GM19324 (cell line): ENCODE measurements at regions not wholly inside any gene's neighbourhood (a gene's known extent, or its start where the extent isn't known, plus 50 kb on each side); places are given as distances from the start of the nearest gene placed in this dataset.
"Not testable (repeated sequence)": the region's sequence is repeated elsewhere in the genome, so short reads cannot be mapped to it uniquely, and the experiment has no call there.

Experiments used
- ATAC-seq: cut with Tn5 transposase; IDR thresholded peaks from one replicate; pipeline ENCODE4 v1.9.1; 2021; ENCODE audit warnings: mild to moderate bottlenecking, moderate library complexity; ENCODE audit not compliant: unreplicated experiment, low FRiP score

GRCh38 chr18:8984131-8984721, 118.3 kb upstream of the NDUFV2 start:
- no peak for ATAC-seq

GRCh38 chr18:8987241-8987640, 115.3 kb upstream of the NDUFV2 start:
- ATAC-seq = no peak

- ATAC-seq = no peak
Observed at GRCh38 chr18:8988260-8988871, 114.1 kb upstream of the NDUFV2 start.

DNA sequence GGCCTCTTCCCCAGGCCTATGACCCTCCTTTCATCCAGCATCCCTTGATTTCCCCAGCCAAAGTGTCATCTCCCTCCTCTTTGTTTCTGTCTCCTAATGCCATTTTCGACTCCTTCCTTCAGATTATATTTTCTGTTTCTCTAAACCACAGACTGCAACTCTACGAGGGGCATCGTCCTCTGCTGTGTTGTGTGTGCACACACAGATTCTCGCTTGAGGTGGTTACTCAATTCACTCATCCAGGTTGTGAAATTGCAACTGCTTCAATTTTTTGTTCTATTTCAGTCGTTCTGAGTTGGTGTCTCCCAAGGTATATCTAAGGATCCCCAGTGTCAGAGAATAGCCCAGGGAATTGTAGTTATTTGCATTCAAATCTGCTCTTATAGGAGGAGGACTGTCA, 113.5 kb upstream of the NDUFV2 start:
- no peak for ATAC-seq

GRCh38 chr18:8989855-8990254, 112.6 kb upstream of the NDUFV2 start:
- no peak for ATAC-seq

DNA sequence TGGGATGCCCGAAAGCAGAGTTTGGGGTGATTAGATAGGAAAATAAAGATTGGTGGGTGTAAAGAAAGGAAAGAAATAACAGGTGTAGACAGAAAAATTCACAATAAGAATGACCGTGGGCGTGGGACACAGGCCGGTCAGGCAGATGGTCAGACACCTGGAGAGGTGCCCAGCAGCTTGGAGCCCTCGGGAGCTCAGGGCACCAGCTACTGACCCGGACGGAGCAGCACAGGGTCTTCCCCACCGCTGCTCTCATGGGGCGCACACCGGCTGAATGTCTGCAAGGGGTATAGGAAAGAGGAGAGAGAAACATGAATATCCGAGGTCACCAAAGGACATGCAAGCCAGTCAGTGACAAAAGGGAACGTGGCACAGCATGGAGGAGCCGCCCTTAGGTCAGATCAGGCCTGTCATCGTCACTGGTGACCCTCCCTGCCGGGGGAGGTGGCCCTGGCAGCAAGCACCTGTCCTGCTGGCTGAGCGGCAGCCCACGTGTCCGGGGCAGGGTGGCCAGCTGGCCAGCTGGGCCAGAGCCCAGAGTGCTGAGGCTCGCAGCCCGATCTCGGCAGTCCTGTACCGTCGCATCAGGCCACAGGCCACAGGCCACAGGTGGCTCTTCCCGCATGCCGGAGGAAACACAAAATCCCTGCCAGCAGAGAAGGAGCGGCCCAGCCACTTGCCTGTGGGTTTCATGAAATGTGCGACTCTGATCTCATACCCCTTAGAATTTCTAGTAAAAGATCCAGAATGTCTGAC, 112.0 kb upstream of the NDUFV2 start:
- no peak for ATAC-seq

DNA sequence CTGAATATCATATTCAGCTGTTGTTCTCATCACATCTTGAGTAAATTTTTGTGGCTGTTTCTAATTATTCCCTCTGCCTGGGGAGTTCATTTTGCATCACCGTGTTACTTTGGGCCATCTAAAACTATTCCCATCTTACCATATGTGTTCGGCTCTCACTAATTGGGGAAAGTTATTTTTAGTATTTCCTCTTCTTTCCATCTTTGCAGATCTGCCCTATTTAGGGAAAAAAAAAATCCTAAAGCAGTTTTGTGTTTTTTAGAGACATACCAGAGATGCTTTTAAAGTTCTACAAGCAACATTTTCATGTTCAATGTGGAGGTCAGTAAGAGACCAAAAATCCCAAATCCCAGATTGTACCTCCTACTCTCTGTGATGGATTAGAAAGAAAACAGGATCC, 111.3 kb upstream of the NDUFV2 start:
- ATAC-seq = no peak

GRCh38 chr18:8992500-8992899, 110.0 kb upstream of the NDUFV2 start:
- ATAC-seq = not testable (repeated sequence)

- ATAC-seq = no peak
Observed at GRCh38 chr18:8994603-8995002, 107.9 kb upstream of the NDUFV2 start.

- ATAC-seq = no peak
Observed at GRCh38 chr18:8995096-8995495, 107.4 kb upstream of the NDUFV2 start.

DNA sequence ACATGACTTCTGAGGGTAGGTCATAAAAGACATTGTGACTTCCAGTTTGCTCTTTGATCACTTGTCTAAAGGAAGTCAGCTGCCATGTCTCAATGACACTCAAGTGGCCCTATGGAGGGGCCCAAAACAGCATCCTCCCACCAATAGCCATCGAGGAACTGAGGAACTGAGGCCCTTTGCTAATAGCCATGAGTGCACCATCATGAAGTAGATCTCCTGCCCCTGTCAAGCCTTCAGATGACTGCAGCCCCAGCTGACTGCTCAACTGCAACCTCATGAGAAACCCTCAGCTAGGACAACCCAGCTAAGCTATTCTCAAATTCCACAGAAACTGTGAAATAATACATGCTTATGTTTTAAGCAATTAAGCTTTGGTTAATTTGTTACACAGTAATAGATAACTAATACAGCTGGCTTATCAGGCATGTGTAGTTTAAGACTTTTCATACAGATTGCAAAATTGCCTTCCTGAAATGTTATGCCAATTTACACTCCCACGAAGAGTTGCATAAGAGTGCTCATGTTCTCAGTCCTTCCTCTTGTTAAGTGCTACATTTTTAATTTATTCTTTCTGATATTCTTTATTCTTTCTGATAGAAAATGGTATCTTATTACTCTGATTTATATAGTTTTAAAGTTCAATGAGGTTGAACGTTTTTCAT, 105.6 kb upstream of the NDUFV2 start:
- ATAC-seq = no peak

DNA sequence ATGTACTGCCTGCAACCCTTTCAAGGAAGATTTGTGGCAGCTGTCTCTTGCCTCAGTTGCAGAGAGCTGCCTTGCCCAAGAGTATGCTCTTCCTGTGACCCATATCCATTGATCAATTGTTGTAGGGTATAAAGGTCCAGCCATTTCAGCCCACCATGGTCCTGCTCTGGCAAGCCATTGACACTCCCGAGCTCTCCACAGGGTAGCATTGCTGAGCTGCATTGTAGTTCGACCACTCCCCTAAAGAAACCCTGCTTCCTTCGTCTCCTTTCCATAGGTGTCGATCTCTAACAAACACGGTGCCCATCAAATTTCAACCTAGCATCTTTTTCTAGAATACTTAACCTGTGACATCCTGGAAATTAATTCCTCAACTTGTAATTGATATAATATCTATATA, 104.9 kb upstream of the NDUFV2 start:
- ATAC-seq = no peak

DNA sequence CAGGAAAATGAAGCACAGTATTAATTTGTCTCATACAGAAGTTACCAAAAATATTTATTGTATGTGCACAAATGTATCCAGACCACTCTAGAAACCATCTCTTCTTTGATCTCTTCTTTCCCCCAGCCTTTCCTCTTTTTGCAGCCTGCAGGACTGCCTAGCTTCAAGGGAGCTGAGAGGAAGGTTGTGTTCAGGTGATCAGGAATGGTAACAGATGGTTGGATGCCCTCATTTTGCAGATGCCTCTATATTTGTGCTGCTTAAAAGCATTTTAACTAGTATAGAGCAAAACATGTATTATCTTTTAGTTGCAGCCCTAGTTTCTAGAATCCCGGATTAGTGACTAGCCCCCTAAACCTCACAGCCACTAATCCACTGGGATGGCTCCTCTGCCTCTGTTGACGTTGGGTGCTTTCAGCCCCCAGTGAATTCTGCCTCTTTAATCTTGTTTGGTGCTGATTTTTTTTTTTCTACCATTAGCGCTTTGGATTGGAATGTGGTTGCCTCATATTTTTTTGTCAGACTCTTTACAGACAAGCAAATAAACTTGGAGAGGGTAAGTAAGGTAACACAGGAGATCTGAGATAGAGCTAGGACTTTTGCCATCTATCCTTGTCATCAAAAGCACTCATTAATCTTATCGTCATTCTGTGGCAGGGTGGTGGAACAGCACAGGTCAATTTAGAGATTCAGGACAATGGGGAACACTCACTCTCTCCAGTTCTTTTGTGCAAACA, 103.8 kb upstream of the NDUFV2 start:
- no peak for ATAC-seq

DNA sequence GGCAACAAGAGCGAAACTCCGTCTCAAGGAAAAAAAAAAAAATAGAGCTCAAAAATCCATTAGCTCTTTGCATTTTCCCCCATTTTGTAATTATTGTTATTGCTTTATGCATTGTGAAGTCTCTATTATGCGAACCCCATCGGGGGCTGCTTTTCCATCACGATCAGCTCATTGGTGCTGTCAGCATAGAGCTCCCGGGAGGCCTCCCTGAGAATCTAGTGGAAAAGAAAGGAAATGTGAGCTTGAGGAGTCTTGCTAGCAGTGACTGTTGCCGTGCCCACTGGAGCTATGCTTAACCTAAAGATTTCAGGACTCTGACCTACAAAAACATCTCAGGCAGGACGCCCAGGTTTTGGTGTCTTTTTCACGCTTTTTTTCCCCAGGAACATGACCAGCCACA, 102.6 kb upstream of the NDUFV2 start:
- ATAC-seq = no peak

- no peak for ATAC-seq
Observed at GRCh38 chr18:9000733-9001132, 101.8 kb upstream of the NDUFV2 start.

DNA sequence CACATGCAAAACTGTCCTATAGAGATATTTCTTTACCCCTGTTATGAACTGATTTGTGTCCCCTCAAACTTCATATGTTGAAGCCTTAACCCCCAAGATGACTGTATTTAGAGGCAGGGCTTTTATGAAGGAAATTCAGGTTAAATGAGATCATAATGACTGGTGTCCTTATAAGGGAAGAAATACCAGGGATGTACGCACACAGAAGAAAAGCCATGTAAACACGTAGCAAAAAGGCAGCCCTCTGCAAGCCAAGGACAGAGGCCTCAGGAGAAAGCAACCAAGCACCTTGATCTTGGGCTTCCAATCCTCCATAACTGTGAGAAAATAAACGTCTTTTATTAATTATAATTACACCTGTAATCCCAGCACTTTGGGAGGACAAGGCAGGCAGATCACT, 101.3 kb upstream of the NDUFV2 start:
- no peak for ATAC-seq

DNA sequence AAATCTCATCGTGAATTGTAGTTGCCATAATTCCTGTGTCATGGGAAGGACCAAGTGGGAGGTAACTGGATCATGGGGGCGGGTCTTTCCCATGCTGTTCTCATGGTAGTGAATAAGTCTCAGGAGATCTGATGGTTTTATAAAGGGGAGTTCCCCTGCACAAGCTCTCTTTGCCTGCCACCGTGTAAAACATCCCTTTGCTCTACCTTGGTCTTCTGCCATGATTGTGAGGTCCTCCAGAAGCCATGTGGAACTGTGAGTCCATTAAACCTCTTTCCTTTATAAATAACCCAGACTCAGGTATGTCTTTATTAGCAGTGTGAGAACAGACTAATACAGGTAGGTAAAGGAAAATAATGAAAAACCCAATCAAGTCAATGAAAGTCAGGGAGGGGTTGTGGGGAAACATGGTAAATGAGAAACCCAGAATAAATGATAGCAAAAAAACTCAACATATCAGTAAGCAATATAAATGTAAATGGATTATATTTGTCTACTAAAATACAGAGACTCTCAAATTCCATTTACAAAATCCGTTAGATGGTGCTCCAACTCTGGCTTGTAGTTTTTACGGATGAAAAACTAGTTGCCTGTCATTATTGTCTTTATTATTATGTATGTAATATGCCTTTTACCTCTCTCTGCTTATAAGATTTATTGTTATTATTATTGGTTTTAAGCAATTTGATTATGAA, 98.9 kb upstream of the NDUFV2 start:
- ATAC-seq = no peak

GRCh38 chr18:9004308-9004707, 98.2 kb upstream of the NDUFV2 start:
- not testable (repeated sequence) for ATAC-seq

DNA sequence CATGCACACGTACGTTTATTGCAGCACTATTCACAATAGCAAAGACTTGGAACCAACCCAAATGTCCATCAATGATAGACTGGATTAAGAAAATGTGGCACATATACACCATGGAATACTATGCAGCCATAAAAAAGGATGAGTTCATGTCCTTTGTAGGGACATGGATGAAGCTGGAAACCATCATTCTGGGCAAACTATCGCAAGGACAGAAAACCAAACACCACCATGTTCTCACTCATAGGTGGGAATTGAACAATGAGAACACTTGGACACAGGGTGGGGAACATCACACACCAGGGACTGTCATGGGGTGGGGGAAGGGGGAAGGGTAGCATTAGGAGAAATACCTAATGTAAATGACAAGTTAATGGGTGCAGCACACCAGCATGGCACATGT, 94.8 kb upstream of the NDUFV2 start:
- ATAC-seq = not testable (repeated sequence)

- no peak for ATAC-seq
Observed at GRCh38 chr18:9008200-9008708, 94.2 kb upstream of the NDUFV2 start.
